Kidney epithelial cell (primary cell): ENCODE measurements at regions not wholly inside any gene's neighbourhood (a gene's known extent, or its start where the extent isn't known, plus 50 kb on each side); places are given as distances from the start of the nearest gene placed in this dataset.

Experiments used
- DNase-seq: peaks from one replicate; pipeline ENCODE4 v3.0.0-alpha.2; 2010; ENCODE audit warnings: low read depth
- H3K27me3 ChIP-seq: 2 replicates; pipeline ENCODE4 v1.6.0; 2011; ENCODE audit warnings: low read length; ENCODE audit not compliant: control insufficient read depth, insufficient read depth
- H3K36me3 ChIP-seq: 2 replicates; pipeline ENCODE4 v1.5.1; 2011; ENCODE audit warnings: low read length; ENCODE audit not compliant: control insufficient read depth, insufficient read depth
- H3K4me3 ChIP-seq: 2 replicates; pipeline ENCODE4 v1.5.1; 2011; ENCODE audit warnings: low read depth, mild to moderate bottlenecking, control low read depth, low read length
- TF ChIP-seq, protein P1 (sequence below): IDR thresholded peaks from 2 replicates; pipeline ENCODE4 v1.5.1; 2011; ENCODE audit warnings: mild to moderate bottlenecking, moderate library complexity, low read length, control low read depth, inconsistent platforms; ENCODE audit not compliant: insufficient read depth, poor library complexity, severe bottlenecking

DNA sequence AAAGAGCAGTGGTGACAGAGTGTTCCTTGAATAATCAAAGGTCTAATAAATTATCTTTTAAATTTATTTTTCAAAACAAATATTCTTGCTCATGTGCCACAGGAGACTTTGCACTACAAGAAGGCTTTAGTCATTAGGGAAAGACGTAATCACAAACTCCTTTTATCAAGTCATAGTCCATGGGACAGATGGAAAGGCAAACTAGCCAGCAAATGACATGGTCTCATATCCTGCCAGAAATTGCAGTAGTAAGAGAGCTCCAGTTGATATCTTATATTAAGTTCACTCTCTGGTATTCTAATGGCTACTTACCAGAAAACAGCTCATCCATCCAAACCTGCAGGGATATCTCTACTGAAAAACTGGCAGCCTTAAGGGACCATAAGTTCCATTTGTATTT lies 225.0 kb upstream of the TP63 start:
- Histone ChIP-seq H3K4me3 (no peak overlapping the region), H3K27me3 (no peaks in the 10 kb centered on the region), H3K36me3 (no peaks in the 10 kb centered on the region)
- TF ChIP-seq, protein P1, sequence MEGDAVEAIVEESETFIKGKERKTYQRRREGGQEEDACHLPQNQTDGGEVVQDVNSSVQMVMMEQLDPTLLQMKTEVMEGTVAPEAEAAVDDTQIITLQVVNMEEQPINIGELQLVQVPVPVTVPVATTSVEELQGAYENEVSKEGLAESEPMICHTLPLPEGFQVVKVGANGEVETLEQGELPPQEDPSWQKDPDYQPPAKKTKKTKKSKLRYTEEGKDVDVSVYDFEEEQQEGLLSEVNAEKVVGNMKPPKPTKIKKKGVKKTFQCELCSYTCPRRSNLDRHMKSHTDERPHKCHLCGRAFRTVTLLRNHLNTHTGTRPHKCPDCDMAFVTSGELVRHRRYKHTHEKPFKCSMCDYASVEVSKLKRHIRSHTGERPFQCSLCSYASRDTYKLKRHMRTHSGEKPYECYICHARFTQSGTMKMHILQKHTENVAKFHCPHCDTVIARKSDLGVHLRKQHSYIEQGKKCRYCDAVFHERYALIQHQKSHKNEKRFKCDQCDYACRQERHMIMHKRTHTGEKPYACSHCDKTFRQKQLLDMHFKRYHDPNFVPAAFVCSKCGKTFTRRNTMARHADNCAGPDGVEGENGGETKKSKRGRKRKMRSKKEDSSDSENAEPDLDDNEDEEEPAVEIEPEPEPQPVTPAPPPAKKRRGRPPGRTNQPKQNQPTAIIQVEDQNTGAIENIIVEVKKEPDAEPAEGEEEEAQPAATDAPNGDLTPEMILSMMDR = no peak
- no peak for DNase-seq

- TF ChIP-seq, protein P1 = no peak
- Histone ChIP-seq H3K27me3 (no peaks in the 10 kb centered on the region), H3K36me3 (no peaks in the 10 kb centered on the region), H3K4me3 (no peak overlapping the region)
- DNase-seq = no peak
These were observed 220.7 kb upstream of the TP63 start for GRCh38 chr3:189410522-189410921.

- no peaks in the 10 kb centered on the region for H3K36me3 ChIP-seq
- TF ChIP-seq, protein P1 = no peak
- DNase-seq = no peak
- no peak overlapping the region for H3K4me3 ChIP-seq
- H3K27me3 ChIP-seq = no peaks in the 10 kb centered on the region
These were observed 212.2 kb upstream of the TP63 start for GRCh38 chr3:189419038-189419437.

DNA sequence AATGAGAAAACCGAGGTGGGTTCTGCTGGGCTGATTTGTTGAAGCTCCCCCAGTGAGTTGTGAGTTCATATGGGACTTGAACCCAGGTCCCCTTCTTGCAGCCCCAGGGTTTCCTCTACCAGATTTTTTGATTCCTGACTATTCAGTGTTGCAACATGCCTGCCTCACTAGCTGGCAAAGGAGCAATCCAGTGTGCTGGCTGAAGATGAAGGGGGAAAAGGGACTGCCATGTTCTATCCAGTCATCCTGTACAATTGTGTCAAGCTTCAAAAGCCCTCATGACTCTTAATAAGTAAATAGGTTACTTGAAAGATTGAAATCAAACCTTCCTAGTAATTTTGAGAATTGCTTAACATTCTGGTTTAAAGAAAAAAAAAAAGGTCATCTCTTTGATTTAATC lies 211.5 kb upstream of the TP63 start:
- DNase-seq = peak; percentile 1
- H3K27me3 ChIP-seq = no peaks in the 10 kb centered on the region
- TF ChIP-seq, protein P1 = no peak
- no peaks in the 10 kb centered on the region for H3K36me3 ChIP-seq
- H3K4me3 ChIP-seq = no peak overlapping the region

DNA sequence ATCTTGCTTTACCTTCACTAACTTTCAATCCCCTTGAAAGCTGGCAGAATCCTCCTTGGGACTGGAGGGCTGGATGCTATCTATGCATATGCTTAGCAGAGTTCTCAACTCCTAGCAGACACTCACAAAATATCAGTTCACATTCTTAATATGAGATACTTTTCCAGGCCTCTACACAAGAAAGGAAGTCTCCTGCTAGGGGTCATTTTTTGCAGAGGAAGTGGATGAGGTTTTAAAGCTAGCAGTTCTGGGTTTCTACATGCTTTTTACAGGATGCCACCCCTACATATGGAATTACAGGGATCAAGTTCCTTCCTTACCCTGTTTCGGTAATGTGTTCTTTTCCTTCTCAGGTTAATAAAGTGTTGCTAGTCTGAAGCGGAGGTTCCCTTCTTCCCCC lies 206.3 kb upstream of the TP63 start:
- DNase-seq = no peak
- H3K4me3 ChIP-seq = no peak overlapping the region
- H3K36me3 ChIP-seq = no peaks in the 10 kb centered on the region
- no peaks in the 10 kb centered on the region for H3K27me3 ChIP-seq
- TF ChIP-seq, protein P1 = no peak

- H3K36me3 ChIP-seq = no peaks in the 10 kb centered on the region
- no peak overlapping the region for H3K4me3 ChIP-seq
These were observed 202.2 kb upstream of the TP63 start for GRCh38 chr3:189429019-189429418.

More at GRCh38 chr3:189429019-189429418, 202.2 kb upstream of the TP63 start:
- TF ChIP-seq, protein P1 = no peak
- H3K27me3 ChIP-seq = peaks cover 3% of the 10 kb centered on the region
- DNase-seq = no peak
